H1 (cell line): ENCODE measurements at regions not wholly inside any gene's neighbourhood (a gene's known extent, or its start where the extent isn't known, plus 50 kb on each side); places are given as distances from the start of the nearest gene placed in this dataset.

Source experiments
- CREB1 ChIP-seq: IDR thresholded peaks from 2 replicates; pipeline ENCODE4 v1.6.1; 2012; ENCODE audit warnings: inconsistent platforms
- EZH2 ChIP-seq: fragments of 200-600 bp; sonication (generic); IDR thresholded peaks from 2 replicates; pipeline ENCODE4 v1.7.1; 2012; ENCODE audit warnings: low read depth, mild to moderate bottlenecking, moderate library complexity, low read length, inconsistent platforms; ENCODE audit not compliant: severe bottlenecking
- JUND ChIP-seq: IDR thresholded peaks from 2 replicates; pipeline ENCODE4 v1.6.1; 2011; ENCODE audit warnings: mild to moderate bottlenecking, improper control_type of control experiment, low read length
- TBP ChIP-seq: IDR thresholded peaks from 2 replicates; pipeline ENCODE4 v1.6.1; 2011; ENCODE audit warnings: low read depth, low read length, improper control_type of control experiment
- ZNF274 ChIP-seq: IDR thresholded peaks from 2 replicates; pipeline ENCODE4 v1.7.0; 2012; ENCODE audit warnings: low read length, borderline replicate concordance; ENCODE audit errors: extremely low read depth
- TF ChIP-seq, protein P1 (sequence below): IDR thresholded peaks from 2 replicates; pipeline ENCODE4 v1.6.1; 2011; ENCODE audit warnings: low read length, improper control_type of control experiment
- TF ChIP-seq, protein P2 (sequence below), 3 experiments: IDR thresholded peaks; 1 replicate in 2 of 3; 2 replicates in 1 of 3; pipeline versions ENCODE4 v1.5.1 to v1.6.1; 2011; ENCODE audit warnings: low read length in 3 of 3, mild to moderate bottlenecking in 3 of 3, inconsistent platforms in 2 of 3, low read depth in 1 of 3, moderate library complexity in 1 of 3; ENCODE audit not compliant: insufficient read depth in 1 of 3; ENCODE audit errors: control extremely low read depth in 1 of 3

DNA sequence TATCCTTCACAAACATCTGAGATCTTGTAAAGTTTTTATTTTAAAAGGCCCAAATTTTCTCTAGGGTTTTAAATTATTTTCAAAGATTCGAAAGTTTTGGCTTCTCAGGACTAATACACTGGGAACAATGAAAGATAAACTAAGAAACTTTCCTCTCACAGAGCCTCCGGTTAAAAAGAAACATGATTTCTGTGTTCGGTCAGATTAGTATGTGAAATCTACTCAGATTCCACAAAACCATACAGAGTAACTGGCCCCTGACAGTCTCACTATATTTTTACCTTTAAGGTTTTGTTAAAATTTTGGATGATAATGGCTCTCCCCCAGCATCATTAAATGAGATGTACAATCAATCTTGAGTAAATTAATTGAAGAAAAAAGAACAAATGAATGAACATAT lies 471.0 kb downstream of the COL12A1 start:
- TF ChIP-seq JUND (no peak), EZH2 (no peak), ZNF274 (no peak), TBP (no peak), CREB1 (no peak)
- TF ChIP-seq, protein P1, sequence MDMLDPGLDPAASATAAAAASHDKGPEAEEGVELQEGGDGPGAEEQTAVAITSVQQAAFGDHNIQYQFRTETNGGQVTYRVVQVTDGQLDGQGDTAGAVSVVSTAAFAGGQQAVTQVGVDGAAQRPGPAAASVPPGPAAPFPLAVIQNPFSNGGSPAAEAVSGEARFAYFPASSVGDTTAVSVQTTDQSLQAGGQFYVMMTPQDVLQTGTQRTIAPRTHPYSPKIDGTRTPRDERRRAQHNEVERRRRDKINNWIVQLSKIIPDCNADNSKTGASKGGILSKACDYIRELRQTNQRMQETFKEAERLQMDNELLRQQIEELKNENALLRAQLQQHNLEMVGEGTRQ: no peak
- TF ChIP-seq, protein P2, sequence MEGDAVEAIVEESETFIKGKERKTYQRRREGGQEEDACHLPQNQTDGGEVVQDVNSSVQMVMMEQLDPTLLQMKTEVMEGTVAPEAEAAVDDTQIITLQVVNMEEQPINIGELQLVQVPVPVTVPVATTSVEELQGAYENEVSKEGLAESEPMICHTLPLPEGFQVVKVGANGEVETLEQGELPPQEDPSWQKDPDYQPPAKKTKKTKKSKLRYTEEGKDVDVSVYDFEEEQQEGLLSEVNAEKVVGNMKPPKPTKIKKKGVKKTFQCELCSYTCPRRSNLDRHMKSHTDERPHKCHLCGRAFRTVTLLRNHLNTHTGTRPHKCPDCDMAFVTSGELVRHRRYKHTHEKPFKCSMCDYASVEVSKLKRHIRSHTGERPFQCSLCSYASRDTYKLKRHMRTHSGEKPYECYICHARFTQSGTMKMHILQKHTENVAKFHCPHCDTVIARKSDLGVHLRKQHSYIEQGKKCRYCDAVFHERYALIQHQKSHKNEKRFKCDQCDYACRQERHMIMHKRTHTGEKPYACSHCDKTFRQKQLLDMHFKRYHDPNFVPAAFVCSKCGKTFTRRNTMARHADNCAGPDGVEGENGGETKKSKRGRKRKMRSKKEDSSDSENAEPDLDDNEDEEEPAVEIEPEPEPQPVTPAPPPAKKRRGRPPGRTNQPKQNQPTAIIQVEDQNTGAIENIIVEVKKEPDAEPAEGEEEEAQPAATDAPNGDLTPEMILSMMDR (IDR thresholded peaks at IDR 0.05; ENCODE audit: control extremely low read depth in 1 of 3, insufficient read depth in 1 of 3, low read depth in 1 of 3, low read length in 3 of 3): no peak
